Limb (tissue), 2 donors: ENCODE measurements at regions not wholly inside any gene's neighbourhood (a gene's known extent, or its start where the extent isn't known, plus 50 kb on each side); places are given as distances from the start of the nearest gene placed in this dataset.
"Not testable (repeated sequence)": the region's sequence is repeated elsewhere in the genome, so short reads cannot be mapped to it uniquely, and the experiment has no call there.

Source experiments
- DNase-seq, 2 donors: peaks; one replicate each; pipeline ENCODE4 v3.0.0-alpha.2; 2016; ENCODE audit errors: extremely low spot score in 2 of 2

- DNase-seq, result no peak
Measured at GRCh38 chr7:51633596-51633995, 317.0 kb upstream of the COBL start.

DNA sequence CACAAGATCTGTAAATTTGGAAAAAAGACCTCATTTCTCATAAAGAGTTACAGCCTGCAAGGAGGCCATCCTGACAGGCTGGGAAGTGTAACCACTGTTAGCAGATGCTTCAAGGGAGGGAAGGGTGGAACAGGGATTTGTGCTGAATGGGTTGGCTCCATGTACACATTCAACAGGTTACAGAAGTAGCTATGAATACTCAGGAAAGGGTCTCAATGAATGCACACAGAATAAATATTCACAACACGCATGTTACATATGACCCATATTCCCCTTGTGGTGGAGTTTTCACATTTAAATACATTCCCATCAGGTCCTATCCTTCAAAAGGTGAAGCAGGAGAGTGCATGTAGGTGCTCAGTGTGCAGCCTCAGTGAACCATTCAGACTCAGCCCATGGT lies 316.4 kb upstream of the COBL start:
- no peak for DNase-seq

GRCh38 chr7:51630933-51631332 lies 314.3 kb upstream of the COBL start:
- DNase-seq, result no peak

DNA sequence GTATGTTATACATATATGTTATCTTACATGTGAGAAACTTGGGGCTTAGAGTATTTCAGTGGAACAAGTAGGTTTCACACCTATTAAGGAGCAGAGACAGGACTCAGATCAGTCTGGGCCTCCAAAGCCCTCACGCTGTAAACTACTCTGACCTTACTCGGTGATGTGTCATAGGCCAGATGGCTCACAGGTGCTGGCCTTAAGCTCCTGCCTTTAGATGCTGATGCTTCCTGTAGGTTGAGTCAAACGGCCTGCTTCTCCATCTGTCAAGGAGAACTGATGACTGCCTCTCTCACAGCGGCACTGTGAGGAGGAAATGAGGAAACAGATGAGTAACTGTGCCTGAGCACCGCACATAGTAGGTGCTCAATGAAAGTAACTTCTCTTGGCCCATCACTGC lies 312.6 kb upstream of the COBL start:
- DNase-seq, result no peak

DNA sequence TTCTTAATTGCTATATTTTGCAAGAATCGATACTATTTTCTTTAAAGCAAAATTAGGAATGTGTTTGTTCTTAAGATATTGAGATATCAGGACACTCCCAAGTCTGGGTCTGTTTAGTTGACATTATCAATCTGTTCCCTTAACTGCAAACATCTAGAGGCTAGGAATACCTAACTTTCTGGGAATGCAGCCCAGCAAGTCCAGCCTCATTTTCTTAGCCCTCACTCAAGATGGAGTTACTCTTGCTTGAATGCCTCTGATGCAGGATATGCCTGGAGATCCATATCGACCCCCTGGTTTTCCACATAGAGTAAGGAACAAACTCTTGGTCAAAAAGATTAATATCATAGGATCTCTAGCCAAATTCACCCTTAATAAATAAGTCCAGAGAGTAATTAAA lies 305.3 kb upstream of the COBL start:
- no peak for DNase-seq

- DNase-seq, result no peak
Measured at GRCh38 chr7:51620706-51621105, 304.1 kb upstream of the COBL start.

GRCh38 chr7:51619880-51620279 lies 303.3 kb upstream of the COBL start:
- no peak for DNase-seq

GRCh38 chr7:51617686-51618085 lies 301.1 kb upstream of the COBL start:
- no peak for DNase-seq

DNA sequence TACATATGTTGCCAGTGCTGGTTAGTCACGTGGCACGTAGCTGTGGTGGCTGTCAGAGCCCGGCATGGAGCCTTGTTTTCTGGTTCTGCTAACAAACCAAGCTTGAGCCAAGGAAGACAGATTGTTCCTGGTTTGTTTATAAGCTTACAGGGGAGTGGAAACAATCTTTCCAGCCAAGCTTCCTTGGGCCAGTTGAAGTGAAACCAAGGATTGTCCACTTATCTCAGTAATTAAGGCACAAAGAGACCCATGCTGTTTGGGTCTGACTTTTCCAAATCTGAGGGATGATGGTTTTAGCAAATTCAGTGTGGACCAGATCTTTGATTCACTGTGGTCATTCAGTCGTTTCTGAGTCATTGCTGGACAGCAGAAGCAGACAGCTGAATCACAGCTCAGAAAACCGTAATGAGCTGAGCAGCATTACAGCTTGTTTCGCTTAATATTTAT lies 297.3 kb upstream of the COBL start:
- no peak for DNase-seq

GRCh38 chr7:51611937-51612336 lies 295.3 kb upstream of the COBL start:
- DNase-seq, result no peak

GRCh38 chr7:51607447-51607846 lies 290.8 kb upstream of the COBL start:
- DNase-seq, result no peak

DNA sequence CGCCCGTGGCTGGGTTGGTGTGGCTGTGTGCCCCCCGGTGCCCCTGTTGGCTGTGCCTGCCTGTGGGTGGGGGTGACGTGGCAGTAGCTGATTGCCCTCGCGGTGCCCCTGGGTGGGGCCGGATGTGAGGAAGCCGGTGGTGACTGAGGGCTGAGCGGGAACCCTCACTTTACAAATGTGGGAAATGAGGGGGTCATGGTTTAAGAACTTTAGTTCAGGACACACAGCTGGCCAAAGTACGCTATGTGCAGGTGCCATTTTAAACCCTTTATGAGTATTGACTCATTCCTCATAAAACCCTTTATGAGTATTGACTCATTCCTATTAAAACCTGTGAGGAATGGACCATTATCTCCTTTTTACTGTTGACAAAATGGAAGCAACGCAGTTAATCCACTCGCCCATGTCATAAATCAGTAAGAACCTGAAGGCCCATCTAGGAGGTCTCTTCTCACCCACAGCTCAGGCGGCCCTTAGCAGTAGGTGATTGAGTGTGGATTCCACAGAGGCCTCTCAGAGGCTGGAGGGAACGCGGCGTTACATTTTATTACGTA lies 290.1 kb upstream of the COBL start:
- no peak for DNase-seq

DNA sequence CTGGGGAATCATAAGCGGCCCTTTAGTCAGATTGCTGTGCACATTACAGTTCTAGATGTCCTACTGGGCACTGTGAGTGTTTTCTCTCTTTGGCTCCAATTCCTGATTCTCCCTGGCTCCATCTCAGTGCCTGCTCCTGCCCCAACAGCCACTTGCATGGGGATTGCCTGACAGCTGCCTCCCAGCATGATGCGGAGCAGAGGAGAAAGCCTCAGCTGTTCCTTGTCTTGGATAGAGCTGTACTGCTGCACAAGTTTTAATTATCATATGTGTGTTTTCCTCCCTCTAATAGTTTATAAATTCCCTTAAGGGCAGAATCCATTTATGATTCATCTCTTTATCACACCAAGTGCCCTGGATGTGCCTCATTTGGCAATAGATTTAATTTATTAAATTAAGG lies 285.8 kb upstream of the COBL start:
- no peak for DNase-seq

DNA sequence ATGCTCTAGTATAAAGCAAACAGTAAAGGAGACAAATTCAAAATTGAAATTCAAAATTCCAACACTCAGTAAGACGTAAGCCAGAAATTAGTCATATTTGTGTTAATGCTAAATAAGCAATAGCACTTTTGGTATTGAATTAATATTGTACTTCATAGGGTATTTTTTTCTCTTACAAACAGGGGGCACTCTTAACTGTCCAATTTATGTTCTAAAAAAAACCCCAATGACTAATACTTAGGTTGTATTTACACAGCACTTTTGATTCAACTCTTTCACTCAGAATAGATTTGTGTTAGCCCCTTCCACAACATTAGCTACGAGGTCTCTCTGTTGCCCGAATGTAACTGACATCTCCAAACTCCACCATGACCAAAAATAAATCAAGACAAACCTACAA lies 284.9 kb upstream of the COBL start:
- no peak for DNase-seq

GRCh38 chr7:51599935-51600334 lies 283.3 kb upstream of the COBL start:
- not testable (repeated sequence) for DNase-seq

DNA sequence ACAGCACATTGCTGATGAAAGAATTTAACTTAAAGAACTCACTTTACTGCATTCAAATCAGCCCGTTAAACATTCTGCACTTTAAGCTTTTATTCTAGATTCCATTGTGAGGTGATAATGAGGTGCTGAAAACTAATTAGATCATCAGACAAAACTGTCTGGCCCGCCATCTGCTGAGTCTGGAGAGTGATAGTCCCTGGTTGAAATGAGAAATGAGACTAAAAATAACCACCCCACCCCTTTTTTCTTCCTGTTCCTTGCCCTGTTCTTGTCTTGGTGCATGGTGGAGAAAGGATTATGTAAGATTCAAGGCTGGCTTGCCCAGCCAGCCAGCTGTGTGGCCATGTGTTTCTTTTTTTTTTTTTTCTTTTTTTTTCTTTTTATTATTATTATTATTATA lies 277.0 kb upstream of the COBL start:
- DNase-seq, result no peak

- DNase-seq, result no peak
Measured at GRCh38 chr7:51592842-51593599, 276.4 kb upstream of the COBL start.

- no peak for DNase-seq
Measured at GRCh38 chr7:51591223-51591622, 274.6 kb upstream of the COBL start.

GRCh38 chr7:51590746-51591145 lies 274.1 kb upstream of the COBL start:
- DNase-seq, result no peak

DNA sequence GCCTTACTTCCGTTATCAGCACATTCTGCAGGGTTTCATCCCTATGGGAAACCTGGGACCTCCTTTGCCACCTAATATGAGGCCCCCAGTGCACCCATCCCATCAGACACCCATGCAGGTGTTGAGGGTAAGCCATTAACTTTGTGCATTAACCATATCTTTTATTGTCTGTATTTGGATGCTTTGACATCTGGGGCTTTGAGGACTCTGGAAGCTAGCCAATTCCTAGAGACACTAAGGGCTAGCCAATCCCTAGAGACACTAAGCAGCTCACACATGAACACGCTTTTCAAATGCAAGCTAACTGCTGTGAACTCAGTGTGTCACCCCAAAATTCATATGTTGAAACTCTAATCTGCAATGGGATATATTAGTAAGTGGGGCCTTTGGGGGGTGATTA lies 272.5 kb upstream of the COBL start:
- DNase-seq, result no peak

DNA sequence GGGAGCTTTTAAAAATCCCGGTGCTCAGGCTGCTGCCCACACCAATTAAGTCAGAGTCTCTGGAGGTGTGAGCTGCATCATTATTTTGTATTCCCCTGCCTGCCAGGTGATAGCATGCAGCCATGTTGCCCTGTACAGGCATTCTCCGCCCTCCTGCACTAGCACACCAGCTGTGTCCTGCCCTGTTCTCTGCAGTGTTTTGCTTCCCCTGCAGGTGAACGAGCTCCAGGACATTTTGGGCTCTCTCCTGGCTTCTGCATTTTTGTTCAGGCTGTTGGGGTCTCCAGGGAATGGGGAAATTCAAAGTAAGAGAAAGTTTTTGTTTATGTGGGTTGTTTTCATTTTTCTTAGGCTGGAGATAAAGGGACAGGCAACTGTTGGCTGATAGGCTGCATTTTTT lies 271.0 kb upstream of the COBL start:
- no peak for DNase-seq

GRCh38 chr7:51577390-51577789 lies 260.8 kb upstream of the COBL start:
- no peak for DNase-seq

DNA sequence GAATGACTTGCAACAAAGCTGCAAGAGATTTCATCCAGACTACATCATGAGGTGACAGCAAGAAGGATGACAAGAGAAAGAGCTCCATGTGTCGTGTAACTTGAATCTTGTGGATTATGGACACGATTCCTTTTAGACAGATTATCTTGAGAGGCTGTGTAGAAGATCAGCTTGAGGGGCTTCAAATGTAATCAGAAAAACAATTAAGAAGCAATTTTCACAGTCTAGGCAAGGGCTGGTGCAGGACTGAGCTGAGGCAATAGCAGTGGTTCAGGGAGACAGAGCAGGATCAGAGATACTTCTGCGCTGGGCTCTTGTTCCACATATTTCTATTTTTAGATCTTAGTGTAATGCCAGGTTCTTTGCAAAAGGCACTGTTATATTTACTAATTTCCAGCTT lies 253.0 kb upstream of the COBL start:
- DNase-seq, result no peak

- DNase-seq, result no peak
Measured at GRCh38 chr7:51569176-51569575, 252.6 kb upstream of the COBL start.
